ENCODE measurements at regions not wholly inside any gene's neighbourhood (a gene's known extent, or its start where the extent isn't known, plus 50 kb on each side); places are given as distances from the start of the nearest gene placed in this dataset.
"Not testable (repeated sequence)": the region's sequence is repeated elsewhere in the genome, so short reads cannot be mapped to it uniquely, and the experiment has no call there.

- DNase-seq, result not testable (repeated sequence)
These were observed 260.8 kb downstream of the C11orf87 start for GRCh38 chr11:109682788-109683187.

GRCh38 chr11:109695696-109696095 lies 273.7 kb downstream of the C11orf87 start:
- no peak for DNase-seq

GRCh38 chr11:109696191-109696897 lies 274.4 kb downstream of the C11orf87 start:
- DNase-seq, result no peak

- DNase-seq, result peak; percentile 3
These were observed 275.3 kb downstream of the C11orf87 start for GRCh38 chr11:109697140-109697843.

GRCh38 chr11:109698237-109698636 lies 276.2 kb downstream of the C11orf87 start:
- DNase-seq, result no peak

- DNase-seq, result peak; percentile 57
These were observed 282.4 kb downstream of the C11orf87 start for GRCh38 chr11:109704432-109704831.

GRCh38 chr11:109706945-109707344 lies 285.0 kb downstream of the C11orf87 start:
- DNase-seq, result no peak

- no peak for DNase-seq
These were observed 285.4 kb downstream of the C11orf87 start for GRCh38 chr11:109707411-109707810.

- DNase-seq, result peak; percentile 14
These were observed 286.2 kb downstream of the C11orf87 start for GRCh38 chr11:109708184-109708583.

- not testable (repeated sequence) for DNase-seq
These were observed 292.5 kb downstream of the C11orf87 start for GRCh38 chr11:109714444-109714843.

GRCh38 chr11:109715424-109715823 lies 293.4 kb downstream of the C11orf87 start:
- not testable (repeated sequence) for DNase-seq

- no peak for DNase-seq
These were observed 304.1 kb downstream of the C11orf87 start for GRCh38 chr11:109726061-109726460.

GRCh38 chr11:109728056-109728455 lies 306.1 kb downstream of the C11orf87 start:
- no peak for DNase-seq

GRCh38 chr11:109729761-109730160 lies 307.8 kb downstream of the C11orf87 start:
- peak; percentile 42 for DNase-seq

GRCh38 chr11:109730669-109731068 lies 308.7 kb downstream of the C11orf87 start:
- DNase-seq, result no peak

- DNase-seq, result no peak
These were observed 309.5 kb downstream of the C11orf87 start for GRCh38 chr11:109731451-109731850.

GRCh38 chr11:109733245-109733644 lies 311.3 kb downstream of the C11orf87 start:
- DNase-seq, result no peak

GRCh38 chr11:109734566-109734965 lies 312.6 kb downstream of the C11orf87 start:
- DNase-seq, result no peak

GRCh38 chr11:109735128-109735527 lies 313.1 kb downstream of the C11orf87 start:
- DNase-seq, result no peak

GRCh38 chr11:109739379-109739778 lies 317.4 kb downstream of the C11orf87 start:
- no peak for DNase-seq

- DNase-seq, result no peak
These were observed 324.1 kb downstream of the C11orf87 start for GRCh38 chr11:109745996-109746625.

GRCh38 chr11:109747839-109748238 lies 325.8 kb downstream of the C11orf87 start:
- no peak for DNase-seq

- DNase-seq, result no peak
These were observed 327.5 kb downstream of the C11orf87 start for GRCh38 chr11:109749476-109749875.

- DNase-seq, result no peak
These were observed 329.0 kb downstream of the C11orf87 start for GRCh38 chr11:109750964-109751363.

Measured in NCI-H524 treated with DMSO at 0.1 percent for 48 hours (cell line).